Renal cortex interstitium (tissue), 11 donors: ENCODE measurements at regions not wholly inside any gene's neighbourhood (a gene's known extent, or its start where the extent isn't known, plus 50 kb on each side); places are given as distances from the start of the nearest gene placed in this dataset.
A peak's percentile ranks its signal among the peaks of the same experiment; 100 is the strongest.
"Not testable (repeated sequence)": the region's sequence is repeated elsewhere in the genome, so short reads cannot be mapped to it uniquely, and the experiment has no call there.

Source experiments
- DNase-seq, 11 donors: peaks; one replicate each; pipeline ENCODE4 v3.0.0-alpha.2; 2013; ENCODE audit warnings: low read depth in 9 of 11, low spot score in 4 of 11; ENCODE audit errors: extremely low read depth in 1 of 11

DNA sequence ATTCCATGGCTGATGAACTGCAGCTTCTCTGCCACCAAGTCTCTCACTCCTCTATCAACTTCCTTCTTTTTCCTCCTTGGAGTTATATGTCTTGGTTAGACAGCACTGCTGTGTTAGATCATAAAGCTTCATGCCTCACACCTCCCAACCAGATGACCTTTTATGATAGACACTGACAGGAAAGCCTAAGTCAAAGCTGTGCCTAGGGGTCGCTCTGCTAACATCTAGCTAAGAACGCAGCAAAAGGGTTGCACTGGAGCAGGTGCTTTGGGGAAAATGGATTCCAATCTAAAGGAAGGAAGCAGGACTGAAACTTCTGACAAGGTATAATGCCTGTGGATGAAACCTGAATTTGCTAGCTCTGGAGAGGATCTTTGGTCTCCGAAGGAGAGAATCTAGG, 509.7 kb downstream of the SMARCA1 start:
- DNase-seq: no peak

DNA sequence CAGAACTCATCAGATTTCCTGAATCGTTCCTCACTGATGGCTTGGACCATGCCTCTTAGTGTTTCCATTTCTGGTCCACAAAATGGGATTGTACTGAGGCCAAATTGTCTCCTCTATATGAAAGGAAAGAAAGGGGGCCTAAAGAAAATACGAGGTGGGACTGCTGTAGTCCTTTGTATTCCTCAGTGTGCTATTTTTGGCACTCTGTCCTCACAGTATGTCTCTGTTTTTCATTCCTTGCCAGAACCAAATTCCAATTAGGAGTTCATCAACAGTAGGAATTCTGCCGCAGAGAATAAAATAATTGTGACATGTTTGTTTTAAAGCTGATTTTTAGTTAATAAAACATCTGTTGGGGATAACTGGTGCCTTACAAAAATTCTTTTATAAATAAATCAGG, 515.7 kb downstream of the SMARCA1 start:
- DNase-seq: no peak

DNA sequence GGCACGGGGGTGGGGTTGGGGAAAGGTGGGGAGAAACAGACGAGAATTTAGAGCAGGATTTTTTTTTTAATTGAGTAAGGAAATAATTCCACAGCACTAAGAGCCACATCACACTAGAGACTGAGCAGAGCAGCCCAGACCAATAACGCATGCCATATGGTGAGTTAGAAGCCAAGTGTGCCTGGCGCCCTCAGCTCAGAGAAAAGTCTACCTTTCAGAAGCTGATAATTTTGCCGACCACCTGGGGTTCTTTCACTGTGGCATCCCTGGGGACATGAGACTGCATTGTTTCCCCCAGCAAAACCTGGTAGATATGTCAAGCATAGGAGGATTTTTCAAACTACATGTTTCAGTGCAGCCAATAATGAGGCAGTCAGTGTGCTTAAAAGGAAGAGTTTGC, 516.8 kb downstream of the SMARCA1 start:
- no peak for DNase-seq

DNA sequence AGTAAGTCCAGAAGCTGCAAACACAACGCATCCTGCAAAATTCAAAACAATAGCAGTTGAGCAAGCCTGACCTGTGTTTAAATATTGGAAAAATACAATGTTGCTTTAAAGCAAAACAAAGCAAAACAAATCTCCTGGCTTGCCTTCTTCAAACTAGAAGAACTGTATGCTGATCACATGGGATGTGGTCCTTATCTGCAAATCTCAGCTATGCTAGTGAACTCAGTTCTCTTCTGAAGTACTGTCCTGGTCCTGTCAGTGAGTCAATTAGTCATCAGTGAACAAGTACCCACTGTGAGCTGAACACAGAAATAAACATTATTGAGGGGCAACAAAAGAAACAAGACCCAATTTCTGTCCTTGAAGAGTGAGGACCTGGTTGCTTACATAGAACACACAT, 522.5 kb downstream of the SMARCA1 start:
- no peak for DNase-seq

DNA sequence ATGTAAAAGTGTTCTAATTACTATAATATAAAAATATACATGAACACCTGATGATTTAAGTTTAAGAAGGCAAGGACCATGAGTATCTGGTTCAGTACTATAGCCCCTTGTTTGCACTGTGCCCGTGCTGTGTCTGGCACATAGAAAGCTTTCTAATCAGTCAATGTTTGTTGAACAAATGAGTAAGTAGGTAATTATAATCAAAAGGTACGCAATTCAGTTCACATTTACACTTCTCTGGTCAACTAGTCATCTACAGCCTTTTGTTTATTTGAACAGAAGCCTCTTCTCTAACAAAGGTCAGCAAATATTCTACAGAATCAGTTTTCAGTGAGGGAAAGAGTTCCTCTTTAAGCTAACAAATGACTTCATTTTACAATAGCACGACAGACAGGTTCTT, 523.3 kb downstream of the SMARCA1 start:
- no peak for DNase-seq

DNA sequence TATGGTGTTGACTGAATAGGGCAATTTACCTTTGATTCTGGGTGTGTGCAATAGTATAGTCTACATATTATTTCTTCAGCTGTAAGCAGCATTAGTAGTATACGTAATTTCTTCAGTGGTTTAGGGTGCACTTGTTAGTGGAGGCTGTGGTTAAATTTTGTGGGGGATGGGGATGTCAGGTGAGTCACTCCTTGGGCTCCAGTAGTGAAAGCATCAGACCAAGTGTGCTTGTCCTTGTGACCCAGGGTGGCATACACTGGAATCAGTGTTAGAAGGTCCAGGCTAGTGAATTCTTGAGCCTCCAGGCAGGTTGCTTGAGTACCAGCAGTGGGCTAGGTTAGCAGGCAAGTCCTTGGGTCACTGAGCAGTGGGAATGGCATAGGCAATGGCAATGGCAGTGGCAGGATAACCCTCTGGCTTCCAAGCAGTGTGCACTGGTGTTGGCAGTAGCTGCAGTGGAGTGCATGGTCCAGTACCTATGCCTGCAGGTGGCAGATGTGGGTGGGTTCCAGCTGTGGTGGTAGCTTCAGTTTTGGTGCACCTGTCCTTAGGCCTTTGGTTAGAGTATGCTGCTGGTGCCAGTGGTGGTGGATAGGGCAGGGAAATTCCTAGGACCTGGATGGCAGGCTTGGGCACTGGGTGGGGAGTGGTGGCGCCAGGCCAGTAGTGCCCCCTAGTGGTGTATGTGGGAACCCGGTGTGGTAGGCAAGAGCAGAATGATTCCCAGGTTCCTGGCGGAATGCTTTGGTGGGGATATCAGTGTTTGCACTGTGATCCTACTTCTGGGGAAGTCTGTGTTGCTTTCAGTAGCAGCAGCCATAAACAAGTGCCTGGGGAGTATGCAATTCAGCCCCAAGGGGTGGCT, 531.0 kb downstream of the SMARCA1 start:
- no peak for DNase-seq

DNA sequence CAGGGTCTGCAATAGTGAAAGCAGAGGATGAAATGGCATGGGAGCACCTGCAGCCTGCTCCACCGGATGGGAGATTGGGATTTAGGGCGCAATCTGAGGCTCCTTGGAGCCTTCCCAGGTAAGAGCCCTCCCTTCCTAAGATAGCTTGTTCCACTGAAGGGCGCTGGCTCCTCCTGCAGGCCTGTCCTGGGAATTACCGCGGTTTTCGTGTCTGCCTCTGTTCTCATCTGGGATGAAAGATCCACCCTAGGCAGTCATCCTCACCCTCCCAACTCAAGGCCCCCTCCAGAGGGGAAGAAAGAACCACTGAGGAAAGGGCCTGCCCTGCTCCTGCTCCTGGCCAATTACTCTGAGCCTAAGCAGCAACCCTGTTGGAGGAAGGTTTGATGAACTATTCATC, 547.5 kb downstream of the SMARCA1 start:
- peak in 4 of 11 donors; percentile 3 to 7 (median 4) for DNase-seq

DNA sequence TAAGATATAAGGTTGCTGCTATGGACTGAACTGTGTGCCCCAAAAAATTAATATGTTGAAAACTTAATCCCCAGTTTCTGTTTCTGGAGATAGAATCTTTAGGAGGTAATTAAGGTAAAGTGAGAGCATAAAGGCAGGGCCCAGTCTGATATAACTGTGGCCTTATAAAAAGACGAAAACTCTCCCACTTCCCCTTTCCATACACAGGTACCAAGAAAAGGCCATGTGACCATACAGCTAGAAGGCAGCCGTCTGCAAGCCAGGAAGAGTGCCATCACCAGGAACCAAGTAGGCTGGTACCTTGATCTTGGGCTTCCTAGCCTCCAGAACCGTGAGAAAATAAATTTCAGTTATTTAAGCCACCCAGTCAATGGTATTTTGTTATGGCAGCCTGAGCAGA, 550.3 kb downstream of the SMARCA1 start:
- no peak for DNase-seq

DNA sequence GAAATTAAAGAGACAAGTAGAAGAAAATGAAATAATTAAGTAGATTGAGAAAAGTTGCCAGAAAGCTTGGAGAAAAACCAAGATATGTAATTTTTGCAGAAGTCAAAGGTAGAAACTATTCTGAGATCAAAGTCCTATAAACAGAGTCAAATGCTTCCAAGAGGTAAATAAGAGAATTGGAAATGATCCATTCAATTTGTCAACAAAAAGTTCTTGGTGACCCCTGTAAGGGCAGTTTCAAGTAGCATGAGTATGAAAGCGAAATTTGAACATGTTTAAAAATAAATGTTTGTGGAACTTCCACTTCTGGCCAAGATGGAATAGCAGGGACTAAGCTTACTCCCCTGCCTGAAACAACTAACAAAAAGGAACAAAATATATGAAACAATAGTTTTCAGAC, 562.0 kb downstream of the SMARCA1 start:
- no peak for DNase-seq

DNA sequence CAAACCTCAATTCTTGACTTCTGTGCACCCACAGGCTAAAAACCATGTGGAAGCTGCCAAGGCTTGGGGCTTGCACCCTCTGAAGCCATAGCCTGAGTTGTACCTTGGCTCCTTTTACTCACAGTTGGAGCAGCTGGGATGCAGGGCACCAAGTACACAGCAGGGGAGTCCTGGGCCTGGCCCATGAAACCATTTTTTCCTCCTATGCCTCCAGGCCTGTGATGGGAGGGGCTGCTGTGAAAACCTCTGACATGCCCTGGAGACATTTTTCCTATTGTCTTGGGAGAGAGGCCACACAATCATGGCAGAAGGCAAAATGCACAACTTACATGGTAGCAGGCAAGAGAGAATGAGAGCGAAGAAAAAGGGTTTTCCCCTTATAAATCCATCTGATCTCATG, 568.6 kb downstream of the SMARCA1 start:
- DNase-seq: not testable (repeated sequence)

DNA sequence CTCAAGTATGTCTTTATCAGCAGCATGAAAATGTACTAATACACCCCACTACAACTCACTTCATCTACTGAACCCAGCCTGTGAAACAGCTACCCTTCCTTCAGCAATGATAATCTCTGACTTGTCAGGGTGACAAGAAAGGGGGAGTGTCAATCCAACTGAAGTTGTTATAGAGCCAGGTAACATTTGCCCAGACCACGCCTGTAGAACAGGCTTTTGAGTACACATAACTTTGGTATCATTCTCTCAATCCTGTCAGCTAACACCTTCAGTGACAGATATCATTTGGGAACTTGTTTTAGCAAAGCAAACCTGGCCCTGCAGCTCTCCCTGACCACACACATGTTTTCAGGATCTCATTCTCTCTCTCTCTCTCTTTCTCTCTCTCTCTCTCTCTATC, 592.2 kb downstream of the SMARCA1 start:
- DNase-seq: no peak

DNA sequence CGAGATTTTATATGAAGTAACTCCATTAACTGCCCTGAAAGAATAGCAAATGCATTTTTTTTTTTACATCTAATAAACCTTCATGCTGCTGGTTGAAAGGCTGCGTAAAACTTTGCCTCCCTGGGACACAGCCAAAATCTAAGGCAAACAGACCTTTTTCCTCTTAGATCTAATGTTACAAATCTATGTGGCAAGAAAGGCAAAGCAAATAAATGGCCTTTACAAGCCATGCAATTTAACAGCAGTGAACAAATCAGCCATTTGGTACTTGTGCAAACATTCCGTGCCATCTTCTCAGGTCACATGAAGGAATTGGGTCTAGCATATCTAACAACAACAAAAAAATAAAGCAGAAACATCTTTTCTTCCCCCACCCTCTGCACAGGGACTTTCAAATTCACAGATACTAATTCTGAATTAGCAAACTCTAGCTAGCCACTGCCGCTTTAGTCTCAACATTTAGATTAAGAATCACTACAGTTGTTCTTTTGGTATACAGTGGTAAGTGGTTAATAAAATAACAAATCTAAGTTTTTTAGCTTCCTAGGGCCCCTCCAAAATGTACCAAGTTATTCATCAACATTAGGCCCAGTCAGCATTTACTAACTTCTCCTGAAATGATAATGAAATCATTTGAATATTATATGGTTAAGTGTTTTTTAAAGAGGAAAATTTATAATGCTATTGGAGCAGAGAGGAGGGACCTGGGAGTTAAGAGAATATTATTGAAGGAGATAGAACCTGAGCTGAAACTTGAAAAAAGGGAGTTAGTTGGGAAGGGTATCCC, 593.8 kb downstream of the SMARCA1 start:
- no peak for DNase-seq

DNA sequence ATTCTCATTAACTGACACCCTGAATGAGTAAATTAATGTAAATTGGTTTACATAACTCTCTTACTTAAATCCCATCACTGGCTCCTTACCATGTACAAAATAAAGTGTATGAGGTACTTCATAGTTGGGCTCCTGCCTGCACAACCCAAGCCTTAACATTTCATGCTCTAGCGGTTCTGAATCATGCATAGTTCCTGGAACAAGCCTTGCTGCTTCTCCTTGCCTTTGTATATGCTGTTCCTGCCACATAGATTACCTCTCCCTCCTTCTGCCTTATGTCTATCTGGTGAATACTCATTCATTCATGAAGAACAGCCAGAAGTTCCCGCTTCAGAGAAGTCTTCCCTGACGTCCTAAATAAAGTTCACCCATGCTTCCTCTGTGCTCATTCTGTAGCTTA, 594.7 kb downstream of the SMARCA1 start:
- no peak for DNase-seq

DNA sequence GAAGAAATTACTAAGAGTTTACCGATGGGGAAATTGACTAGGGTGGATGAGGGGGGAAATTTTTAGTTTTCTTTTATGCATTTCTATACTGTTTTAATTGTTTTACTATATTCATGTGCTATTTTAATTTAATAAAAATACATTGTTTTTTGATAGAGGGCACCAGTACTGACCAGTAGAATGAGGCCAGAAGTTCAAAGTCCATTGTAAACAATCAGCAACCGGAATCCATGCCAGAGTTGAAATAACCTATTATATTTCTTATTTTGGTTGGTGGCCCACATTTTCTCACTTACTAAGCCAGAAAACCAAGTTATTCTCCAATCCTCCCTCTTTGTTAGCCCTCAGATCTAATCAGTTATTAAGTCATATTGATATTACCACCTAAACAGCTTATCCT, 595.9 kb downstream of the SMARCA1 start:
- no peak for DNase-seq

DNA sequence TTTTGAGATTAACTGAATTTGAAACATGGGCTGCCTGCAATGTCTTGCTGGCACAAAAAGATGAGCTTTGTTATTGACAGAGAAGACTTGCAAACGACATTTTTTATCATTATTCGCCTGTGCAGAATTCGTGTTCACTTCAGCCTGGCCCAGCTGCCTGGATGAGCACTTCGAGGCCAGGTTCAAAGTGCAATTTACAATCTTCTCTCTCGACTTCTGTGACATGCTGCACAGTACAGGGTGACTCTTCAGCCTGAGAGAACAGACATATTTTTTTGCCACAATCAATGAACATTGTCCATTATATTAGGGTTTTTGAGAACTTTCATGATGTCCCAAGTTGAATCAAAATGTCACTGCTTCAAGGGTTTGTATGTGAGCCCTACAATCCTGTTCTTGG, 616.5 kb downstream of the SMARCA1 start:
- no peak for DNase-seq

DNA sequence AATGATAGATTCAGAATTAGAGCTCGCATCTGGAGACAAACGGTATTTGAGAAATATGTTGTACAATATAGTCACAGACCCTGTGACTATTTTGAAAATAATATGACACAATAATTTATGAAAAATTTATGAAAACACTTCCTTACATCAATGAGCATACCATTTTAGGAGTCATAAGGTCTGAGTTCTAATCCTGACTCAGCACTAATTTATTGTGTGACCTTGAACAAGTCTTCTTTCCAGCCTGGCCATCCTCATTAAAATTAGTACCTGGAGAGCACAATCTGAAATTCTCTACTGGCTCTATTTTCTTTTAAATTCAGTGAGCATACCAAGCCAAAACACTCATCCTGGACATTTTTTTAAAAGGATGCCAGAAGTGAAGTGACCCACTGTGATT, 622.3 kb downstream of the SMARCA1 start:
- no peak for DNase-seq

DNA sequence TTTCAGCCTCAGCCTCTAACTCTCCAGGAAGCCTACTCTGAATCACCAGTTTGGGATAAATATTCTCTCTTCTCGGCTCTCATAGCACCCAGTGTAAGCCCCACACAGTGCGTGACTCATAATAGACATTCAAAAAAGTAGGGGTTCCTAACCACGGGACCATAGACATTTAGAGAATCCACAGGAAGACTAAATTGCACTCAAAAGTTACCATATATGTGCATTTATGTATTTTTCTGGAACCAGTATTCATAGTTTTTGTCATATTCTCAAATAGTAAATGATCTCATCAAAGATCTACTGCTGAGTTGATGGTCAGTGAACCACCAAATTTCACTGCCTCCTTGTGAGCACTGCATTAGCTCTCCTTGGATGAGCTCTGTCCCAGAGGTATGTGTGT, 625.7 kb downstream of the SMARCA1 start:
- DNase-seq: no peak

DNA sequence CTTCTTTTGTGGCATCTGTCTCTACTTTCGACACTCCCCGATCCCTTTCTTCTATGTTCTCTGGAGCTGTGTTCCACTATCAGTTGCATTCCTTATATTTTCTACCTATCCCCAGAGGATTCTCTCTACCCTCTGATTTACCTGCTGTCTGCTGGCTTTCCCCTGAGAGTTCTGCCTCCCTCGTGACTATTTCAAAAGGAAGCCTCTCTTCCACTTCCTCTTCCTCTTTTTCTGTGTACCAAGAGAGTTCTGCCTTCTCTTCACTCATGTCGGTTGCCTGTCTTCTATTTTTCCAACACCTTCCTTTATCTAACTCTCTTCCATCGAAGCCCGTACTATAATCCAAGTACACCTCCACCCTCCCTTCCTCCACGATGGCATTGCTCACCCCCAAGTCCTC, 631.7 kb downstream of the SMARCA1 start:
- no peak for DNase-seq

DNA sequence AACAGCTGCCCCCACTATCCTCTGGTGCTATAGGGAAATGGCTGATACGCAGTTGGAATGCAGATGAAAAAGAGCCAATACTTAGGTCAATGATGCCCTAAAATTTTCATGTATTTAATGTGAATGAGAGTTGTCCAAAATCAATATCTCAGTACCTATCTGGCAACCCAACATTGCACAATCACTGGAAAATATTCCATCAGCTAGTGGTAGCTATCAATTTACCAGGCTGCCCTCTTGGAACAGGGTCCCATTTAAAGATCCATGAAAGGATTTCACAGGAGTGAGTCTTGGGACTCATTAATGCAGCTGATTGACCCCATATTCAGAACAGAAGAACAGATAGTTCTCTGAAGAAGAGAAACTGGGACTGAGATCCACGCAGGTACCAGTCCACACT, 638.9 kb downstream of the SMARCA1 start:
- DNase-seq: no peak

DNA sequence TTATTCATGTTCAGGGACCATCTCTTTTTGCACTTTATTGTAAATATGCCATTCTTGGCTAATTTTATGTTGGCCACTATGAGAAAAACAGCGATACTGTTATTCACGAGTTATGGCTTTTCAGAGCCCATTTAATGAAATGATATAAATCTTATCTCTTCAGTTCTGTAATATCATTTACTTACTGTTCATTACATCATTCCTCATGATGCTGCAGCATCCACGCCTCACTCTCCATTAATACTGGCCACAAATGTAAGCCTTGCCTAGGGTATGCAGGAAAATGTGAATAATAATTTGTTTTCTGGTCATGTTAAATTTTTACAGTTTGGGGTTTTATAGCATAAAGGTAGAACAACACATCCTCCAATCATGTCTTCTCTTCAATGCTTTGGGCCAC, 639.6 kb downstream of the SMARCA1 start:
- no peak for DNase-seq

DNA sequence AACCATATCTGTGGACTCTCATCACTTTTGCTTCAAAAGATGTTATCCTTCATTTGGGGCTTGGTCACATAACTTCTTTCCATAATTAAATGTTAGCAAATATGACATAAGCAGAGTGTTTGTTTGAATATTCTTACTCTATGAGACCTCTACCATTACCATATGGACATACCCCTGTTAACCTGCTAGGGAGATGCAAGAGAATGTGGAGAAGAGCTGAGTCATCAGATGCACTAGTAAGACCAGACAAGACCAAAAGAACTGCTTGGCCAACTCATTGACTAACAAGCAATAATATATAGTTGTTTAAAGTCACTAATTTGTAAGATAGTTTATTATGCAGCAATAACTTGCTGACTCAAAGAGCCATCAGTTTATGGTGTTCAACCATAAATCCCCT, 652.9 kb downstream of the SMARCA1 start:
- DNase-seq: no peak
